ENCODE measurements at regions not wholly inside any gene's neighbourhood (a gene's known extent, or its start where the extent isn't known, plus 50 kb on each side); places are given as distances from the start of the nearest gene placed in this dataset.

DNA sequence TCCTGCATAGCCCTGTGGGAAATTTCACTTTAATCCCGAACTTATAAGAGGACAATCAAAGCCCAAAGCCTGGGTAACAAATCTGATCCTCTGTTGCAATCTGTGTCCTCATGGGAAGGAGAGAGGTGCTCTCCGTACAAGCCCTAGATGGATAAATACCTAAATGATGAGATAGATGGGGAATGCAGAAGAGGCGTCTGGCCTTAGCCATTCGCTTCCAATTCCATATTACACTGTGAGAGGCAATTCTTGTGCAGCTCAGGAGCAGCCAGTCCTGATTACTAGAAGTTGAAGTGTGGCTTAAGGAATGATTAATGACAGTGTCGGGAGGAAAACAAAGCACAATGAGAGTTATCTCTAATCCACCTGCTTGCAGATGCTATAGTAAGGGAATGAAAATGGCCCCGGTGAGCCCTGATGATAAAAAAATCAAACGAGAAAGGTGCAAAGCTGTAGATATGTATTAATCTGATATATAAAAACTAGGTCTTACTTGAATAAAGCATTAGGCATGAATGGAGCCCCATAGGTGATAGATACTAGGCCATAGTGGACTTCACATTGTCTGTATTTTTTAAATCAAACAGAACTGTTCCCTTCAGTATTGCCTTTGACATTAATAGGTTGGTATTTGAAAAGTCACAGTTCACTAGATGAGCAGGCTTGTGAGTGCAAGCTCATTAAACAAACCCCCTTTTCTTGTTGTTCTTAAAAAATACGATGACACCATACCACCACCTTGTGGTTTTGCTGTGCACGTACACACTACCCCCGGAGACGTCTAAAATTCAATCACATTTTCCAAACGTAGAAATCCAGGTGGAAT is 54.2 kb upstream of the TMCO5A start:
- no peak for TF ChIP-seq POLR2A (IDR thresholded peaks at IDR 0.05; ENCODE audit: low read depth, low read length)
- no peak for TF ChIP-seq POLR2AphosphoS5 (IDR thresholded peaks at IDR 0.05; ENCODE audit: low read depth, low read length)
